OCI-LY1 (cell line): ENCODE measurements at regions not wholly inside any gene's neighbourhood (a gene's known extent, or its start where the extent isn't known, plus 50 kb on each side); places are given as distances from the start of the nearest gene placed in this dataset.
"Not testable (repeated sequence)": the region's sequence is repeated elsewhere in the genome, so short reads cannot be mapped to it uniquely, and the experiment has no call there.

Experiments
- EZH2 ChIP-seq: fragments of 200-600 bp; sonication (generic), shearing (Covaris generic); IDR thresholded peaks from 2 replicates; pipeline ENCODE4 v1.8.0; 2017; ENCODE audit warnings: borderline replicate concordance, mixed run types, mild to moderate bottlenecking, antibody characterized with exemption, low read length, moderate library complexity, mixed read lengths
- TF ChIP-seq, protein P1 (sequence below): fragments of 200-600 bp; sonication (generic), shearing (Covaris generic); IDR thresholded peaks from 2 replicates; pipeline ENCODE4 v1.5.1; 2017; ENCODE audit warnings: mild to moderate bottlenecking, antibody characterized with exemption, low read length, moderate library complexity, mixed read lengths

DNA sequence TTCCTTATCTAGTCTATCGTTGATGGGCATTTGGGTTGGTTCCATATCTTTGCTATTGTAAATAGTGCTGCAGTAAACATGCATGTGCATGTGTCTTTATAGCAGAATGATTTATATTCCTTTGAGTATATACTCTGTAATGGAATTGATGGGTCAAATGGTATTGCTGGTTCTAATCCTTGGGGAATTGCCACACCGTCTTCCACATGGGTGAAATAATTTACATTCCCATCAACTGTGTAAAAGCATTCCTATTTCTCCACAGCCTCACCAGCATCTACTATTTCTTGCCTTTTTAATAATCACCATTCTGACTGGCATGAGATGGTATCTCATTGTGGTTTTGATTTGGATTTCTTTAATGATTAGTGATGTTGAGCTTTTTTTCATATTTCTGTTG is 430.5 kb upstream of the TMPRSS15 start:
- TF ChIP-seq, protein P1, sequence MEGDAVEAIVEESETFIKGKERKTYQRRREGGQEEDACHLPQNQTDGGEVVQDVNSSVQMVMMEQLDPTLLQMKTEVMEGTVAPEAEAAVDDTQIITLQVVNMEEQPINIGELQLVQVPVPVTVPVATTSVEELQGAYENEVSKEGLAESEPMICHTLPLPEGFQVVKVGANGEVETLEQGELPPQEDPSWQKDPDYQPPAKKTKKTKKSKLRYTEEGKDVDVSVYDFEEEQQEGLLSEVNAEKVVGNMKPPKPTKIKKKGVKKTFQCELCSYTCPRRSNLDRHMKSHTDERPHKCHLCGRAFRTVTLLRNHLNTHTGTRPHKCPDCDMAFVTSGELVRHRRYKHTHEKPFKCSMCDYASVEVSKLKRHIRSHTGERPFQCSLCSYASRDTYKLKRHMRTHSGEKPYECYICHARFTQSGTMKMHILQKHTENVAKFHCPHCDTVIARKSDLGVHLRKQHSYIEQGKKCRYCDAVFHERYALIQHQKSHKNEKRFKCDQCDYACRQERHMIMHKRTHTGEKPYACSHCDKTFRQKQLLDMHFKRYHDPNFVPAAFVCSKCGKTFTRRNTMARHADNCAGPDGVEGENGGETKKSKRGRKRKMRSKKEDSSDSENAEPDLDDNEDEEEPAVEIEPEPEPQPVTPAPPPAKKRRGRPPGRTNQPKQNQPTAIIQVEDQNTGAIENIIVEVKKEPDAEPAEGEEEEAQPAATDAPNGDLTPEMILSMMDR = not testable (repeated sequence)
- TF ChIP-seq EZH2 = not testable (repeated sequence)
